ENCODE measurements at regions not wholly inside any gene's neighbourhood (a gene's known extent, or its start where the extent isn't known, plus 50 kb on each side); places are given as distances from the start of the nearest gene placed in this dataset.

DNA sequence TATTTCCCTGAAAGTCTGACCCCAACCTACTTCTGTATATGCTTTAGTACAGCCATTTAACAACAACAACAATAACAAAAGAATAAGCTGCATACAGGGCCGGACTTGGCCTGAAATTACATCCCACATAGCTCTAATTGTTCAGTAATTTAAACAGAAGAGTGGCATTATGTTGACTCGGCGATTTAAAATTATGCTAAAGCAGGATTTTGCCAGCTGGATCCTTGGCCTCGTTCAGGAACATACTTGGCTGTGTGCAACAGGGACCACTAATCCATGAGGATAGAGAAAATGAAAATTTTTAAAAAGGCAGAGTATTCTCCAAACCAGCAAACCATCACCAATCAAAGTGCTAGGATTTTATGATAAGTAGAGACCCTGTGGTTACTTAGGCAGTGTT is 433.1 kb upstream of the RBMS3 start:
- Histone ChIP-seq H3K27ac (no peak overlapping the region), H3K4me3 (ENCODE audit: low read depth in 1 of 2, low read length in 1 of 2) (no peak overlapping the region), H3K9me3 (no peaks in the 10 kb centered on the region), H3K27me3 (no peaks in the 10 kb centered on the region), H3K4me1 (ENCODE audit: control insufficient read depth in 1 of 2, insufficient read depth in 1 of 2, low read depth in 1 of 2, low read length in 1 of 2) (no peaks in the 10 kb centered on the region), H3K36me3 (no peaks in the 10 kb centered on the region)
- TF ChIP-seq, protein P1, sequence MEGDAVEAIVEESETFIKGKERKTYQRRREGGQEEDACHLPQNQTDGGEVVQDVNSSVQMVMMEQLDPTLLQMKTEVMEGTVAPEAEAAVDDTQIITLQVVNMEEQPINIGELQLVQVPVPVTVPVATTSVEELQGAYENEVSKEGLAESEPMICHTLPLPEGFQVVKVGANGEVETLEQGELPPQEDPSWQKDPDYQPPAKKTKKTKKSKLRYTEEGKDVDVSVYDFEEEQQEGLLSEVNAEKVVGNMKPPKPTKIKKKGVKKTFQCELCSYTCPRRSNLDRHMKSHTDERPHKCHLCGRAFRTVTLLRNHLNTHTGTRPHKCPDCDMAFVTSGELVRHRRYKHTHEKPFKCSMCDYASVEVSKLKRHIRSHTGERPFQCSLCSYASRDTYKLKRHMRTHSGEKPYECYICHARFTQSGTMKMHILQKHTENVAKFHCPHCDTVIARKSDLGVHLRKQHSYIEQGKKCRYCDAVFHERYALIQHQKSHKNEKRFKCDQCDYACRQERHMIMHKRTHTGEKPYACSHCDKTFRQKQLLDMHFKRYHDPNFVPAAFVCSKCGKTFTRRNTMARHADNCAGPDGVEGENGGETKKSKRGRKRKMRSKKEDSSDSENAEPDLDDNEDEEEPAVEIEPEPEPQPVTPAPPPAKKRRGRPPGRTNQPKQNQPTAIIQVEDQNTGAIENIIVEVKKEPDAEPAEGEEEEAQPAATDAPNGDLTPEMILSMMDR (IDR thresholded peaks at IDR 0.05) = no peak

DNA sequence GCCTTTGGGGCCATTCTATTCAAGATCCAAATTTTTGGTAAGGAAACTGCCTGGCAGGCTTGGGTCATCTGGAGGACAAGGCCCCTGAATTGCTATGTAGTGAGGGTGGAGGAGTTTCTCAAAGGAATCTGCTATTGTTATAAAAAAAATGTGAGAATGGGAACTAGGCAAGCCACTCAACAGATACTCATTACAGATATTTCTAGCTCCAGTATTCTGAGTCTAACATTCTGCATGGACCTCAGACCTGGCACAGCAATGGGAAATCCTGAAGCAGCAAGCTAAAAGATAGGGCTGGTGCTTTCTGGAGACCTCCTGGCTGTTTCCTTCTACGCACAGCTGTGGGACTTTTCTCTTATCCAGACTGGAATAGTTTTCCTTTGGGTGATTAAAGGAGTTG is 430.7 kb upstream of the RBMS3 start:
- no peaks in the 10 kb centered on the region for H3K36me3 ChIP-seq

DNA sequence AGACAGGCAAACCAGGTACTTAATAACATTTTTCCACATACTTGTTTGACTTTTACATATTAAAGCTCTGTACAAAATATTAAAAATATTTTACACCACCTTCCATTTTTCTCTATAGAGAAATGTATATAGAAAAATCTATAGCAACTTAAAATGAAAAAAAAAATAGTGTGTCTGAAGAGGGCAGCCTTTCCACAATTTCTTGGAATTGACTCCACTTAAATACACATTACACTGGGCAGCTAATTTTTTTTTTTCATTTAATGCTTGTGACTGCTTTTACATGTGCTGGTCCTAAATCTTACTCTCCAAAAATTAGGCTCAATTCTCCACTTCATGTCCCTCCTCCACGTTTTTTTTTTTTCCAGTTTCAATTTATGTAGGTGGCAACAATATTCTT is 427.0 kb upstream of the RBMS3 start:
- no peaks in the 10 kb centered on the region for H3K4me1 ChIP-seq (ENCODE audit: control insufficient read depth in 1 of 2, insufficient read depth in 1 of 2, low read depth in 1 of 2, low read length in 1 of 2)
- TF ChIP-seq, protein P1 (IDR thresholded peaks at IDR 0.05) = no peak
- H3K27me3 ChIP-seq = no peaks in the 10 kb centered on the region
- no peak overlapping the region for H3K27ac ChIP-seq
- no peaks in the 10 kb centered on the region for H3K9me3 ChIP-seq
- no peaks in the 10 kb centered on the region for H3K36me3 ChIP-seq
- H3K4me3 ChIP-seq (ENCODE audit: low read depth in 1 of 2, low read length in 1 of 2) = no peak overlapping the region

More for the DNA sequence above, 430.7 kb upstream of the RBMS3 start:
- TF ChIP-seq, protein P1 (IDR thresholded peaks at IDR 0.05) = no peak
- no peaks in the 10 kb centered on the region for H3K27me3 ChIP-seq
- no peaks in the 10 kb centered on the region for H3K9me3 ChIP-seq
- no peak overlapping the region for H3K27ac ChIP-seq
- H3K4me3 ChIP-seq (ENCODE audit: low read depth in 1 of 2, low read length in 1 of 2) = no peak overlapping the region
- no peaks in the 10 kb centered on the region for H3K4me1 ChIP-seq (ENCODE audit: control insufficient read depth in 1 of 2, insufficient read depth in 1 of 2, low read depth in 1 of 2, low read length in 1 of 2)

GRCh38 chr3:28856796-28857195 is 424.1 kb upstream of the RBMS3 start:
- no peaks in the 10 kb centered on the region for H3K27me3 ChIP-seq
- no peak overlapping the region for H3K27ac ChIP-seq
- H3K4me3 ChIP-seq (ENCODE audit: low read depth in 1 of 2, low read length in 1 of 2) = no peak overlapping the region
- H3K36me3 ChIP-seq = no peaks in the 10 kb centered on the region
- H3K9me3 ChIP-seq = no peaks in the 10 kb centered on the region
- TF ChIP-seq, protein P1 (IDR thresholded peaks at IDR 0.05) = no peak
- no peaks in the 10 kb centered on the region for H3K4me1 ChIP-seq (ENCODE audit: control insufficient read depth in 1 of 2, insufficient read depth in 1 of 2, low read depth in 1 of 2, low read length in 1 of 2)

DNA sequence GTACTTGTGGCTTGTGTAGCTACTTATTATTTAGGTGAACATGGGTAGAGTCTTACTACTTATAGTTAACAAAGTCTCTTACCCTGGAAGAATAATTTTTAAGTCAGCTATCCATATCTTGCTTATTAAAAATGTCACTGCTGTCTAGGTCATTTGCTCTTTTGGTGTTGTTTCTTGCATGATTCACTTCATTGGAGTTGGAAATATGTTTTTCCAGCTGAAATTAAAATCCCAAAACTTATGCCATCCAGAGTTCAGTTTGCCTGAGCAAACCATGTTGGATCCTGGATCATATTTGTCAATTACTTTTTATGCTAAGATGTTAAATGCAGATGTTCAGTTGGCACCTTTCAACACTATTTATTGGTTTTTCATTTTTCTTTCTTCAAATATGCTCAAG is 421.0 kb upstream of the RBMS3 start:
- no peaks in the 10 kb centered on the region for H3K36me3 ChIP-seq
- H3K4me1 ChIP-seq (ENCODE audit: control insufficient read depth in 1 of 2, insufficient read depth in 1 of 2, low read depth in 1 of 2, low read length in 1 of 2) = no peaks in the 10 kb centered on the region
- H3K27me3 ChIP-seq = no peaks in the 10 kb centered on the region
- TF ChIP-seq, protein P1 (IDR thresholded peaks at IDR 0.05) = no peak
- no peak overlapping the region for H3K27ac ChIP-seq
- no peaks in the 10 kb centered on the region for H3K9me3 ChIP-seq
- no peak overlapping the region for H3K4me3 ChIP-seq (ENCODE audit: low read depth in 1 of 2, low read length in 1 of 2)

DNA sequence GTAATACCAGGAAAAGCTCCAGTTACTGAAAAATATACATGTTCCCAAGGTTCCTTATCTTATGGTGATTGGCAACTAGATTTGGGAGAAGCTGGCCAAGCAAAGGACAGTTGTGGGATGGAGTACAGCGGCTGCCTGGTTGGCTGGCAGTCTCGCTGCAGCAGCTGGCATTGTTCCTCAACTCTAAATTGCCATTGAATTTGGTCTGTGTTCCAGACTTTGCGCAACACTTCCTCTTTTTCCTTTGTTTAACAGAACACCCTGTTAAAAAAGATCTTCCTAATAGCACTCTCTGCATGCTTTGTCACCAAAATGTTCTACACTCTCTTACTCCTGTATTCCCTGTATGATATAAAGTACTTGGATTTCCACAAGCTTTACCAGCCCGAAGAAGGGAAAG is 420.6 kb upstream of the RBMS3 start:
- no peak overlapping the region for H3K4me3 ChIP-seq (ENCODE audit: low read depth in 1 of 2, low read length in 1 of 2)
- H3K27me3 ChIP-seq = no peaks in the 10 kb centered on the region
- no peaks in the 10 kb centered on the region for H3K36me3 ChIP-seq
- TF ChIP-seq, protein P1 (IDR thresholded peaks at IDR 0.05) = no peak
- no peaks in the 10 kb centered on the region for H3K4me1 ChIP-seq (ENCODE audit: control insufficient read depth in 1 of 2, insufficient read depth in 1 of 2, low read depth in 1 of 2, low read length in 1 of 2)
- no peaks in the 10 kb centered on the region for H3K9me3 ChIP-seq
- no peak overlapping the region for H3K27ac ChIP-seq
